H9 (cell line): ENCODE measurements at regions not wholly inside any gene's neighbourhood (a gene's known extent, or its start where the extent isn't known, plus 50 kb on each side); places are given as distances from the start of the nearest gene placed in this dataset.

Experiments used
- DNase-seq: peaks from one replicate; pipeline ENCODE4 v3.0.0-alpha.2; 2017
- H2AFZ ChIP-seq: one replicate; pipeline ENCODE4 v1.6.1; 2013; ENCODE audit warnings: mild to moderate bottlenecking, low read length, control low read depth, moderate library complexity
- H2AK5ac ChIP-seq: 2 replicates; pipeline ENCODE4 v1.6.1; 2013; ENCODE audit warnings: low read length, control low read depth, mixed read lengths; ENCODE audit not compliant: insufficient read length
- H2BK120ac ChIP-seq: one replicate; pipeline ENCODE4 v1.6.1; 2013; ENCODE audit warnings: low read depth, mild to moderate bottlenecking, low read length, control low read depth, inconsistent platforms; ENCODE audit not compliant: poor library complexity, severe bottlenecking
- H2BK12ac ChIP-seq: 2 replicates; pipeline ENCODE4 v1.6.1; 2013; ENCODE audit warnings: low read length, control low read depth, mixed read lengths, low read depth; ENCODE audit not compliant: insufficient read length
- H2BK15ac ChIP-seq: 2 replicates; pipeline ENCODE4 v1.6.1; 2013; ENCODE audit warnings: low read depth, low read length, control low read depth
- H2BK20ac ChIP-seq: one replicate; pipeline ENCODE4 v1.6.1; 2013; ENCODE audit warnings: low read depth, mild to moderate bottlenecking, low read length, control low read depth, inconsistent platforms; ENCODE audit not compliant: poor library complexity, severe bottlenecking
- H2BK5ac ChIP-seq: 2 replicates; pipeline ENCODE4 v1.6.1; 2013; ENCODE audit warnings: low read length, control low read depth, mixed read lengths; ENCODE audit not compliant: insufficient read length
- H3K14ac ChIP-seq: 2 replicates; pipeline ENCODE4 v1.6.1; 2013; ENCODE audit warnings: low read length, control low read depth; ENCODE audit not compliant: insufficient read depth
- H3K18ac ChIP-seq: 2 replicates; pipeline ENCODE4 v1.6.1; 2013; ENCODE audit warnings: low read depth, mild to moderate bottlenecking, mixed read lengths, low read length, control low read depth; ENCODE audit not compliant: insufficient read length
- H3K23ac ChIP-seq: 2 replicates; pipeline ENCODE4 v1.6.1; 2013; ENCODE audit warnings: low read length, control low read depth, mixed read lengths, low read depth; ENCODE audit not compliant: insufficient read length
- H3K23me2 ChIP-seq: 2 replicates; pipeline ENCODE4 v1.6.1; 2013; ENCODE audit warnings: low read depth, mild to moderate bottlenecking, mixed read lengths, low read length, control low read depth; ENCODE audit not compliant: insufficient read length, poor library complexity, severe bottlenecking
- H3K27ac ChIP-seq: 2 replicates; pipeline ENCODE4 v1.5.1; 2013; ENCODE audit warnings: low read length, control low read depth, mixed read lengths, low read depth; ENCODE audit not compliant: insufficient read length
- H3K27me3 ChIP-seq: 2 replicates; pipeline ENCODE4 v1.6.1; 2013; ENCODE audit warnings: low read length, control low read depth, inconsistent platforms; ENCODE audit not compliant: insufficient read depth
- H3K4ac ChIP-seq: 2 replicates; pipeline ENCODE4 v1.6.1; 2013; ENCODE audit warnings: low read depth, mild to moderate bottlenecking, control low read depth, inconsistent platforms, low read length, moderate library complexity
- H3K4me1 ChIP-seq: 2 replicates; pipeline ENCODE4 v1.6.1; 2013; ENCODE audit warnings: low read length, control low read depth, inconsistent platforms; ENCODE audit not compliant: insufficient read depth
- H3K4me2 ChIP-seq: 2 replicates; pipeline ENCODE4 v1.6.1; 2013; ENCODE audit warnings: low read length, control low read depth, mixed read lengths; ENCODE audit not compliant: insufficient read length, insufficient read depth
- H3K56ac ChIP-seq: 2 replicates; pipeline ENCODE4 v1.6.1; 2013; ENCODE audit warnings: low read depth, mild to moderate bottlenecking, mixed read lengths, low read length, control low read depth; ENCODE audit not compliant: insufficient read length
- H3K79me1 ChIP-seq: 2 replicates; pipeline ENCODE4 v1.6.1; 2013; ENCODE audit warnings: low read depth, mild to moderate bottlenecking, moderate library complexity, low read length, control low read depth, inconsistent platforms; ENCODE audit not compliant: insufficient read depth, poor library complexity, severe bottlenecking
- H3K79me2 ChIP-seq: 2 replicates; pipeline ENCODE4 v1.6.1; 2013; ENCODE audit warnings: low read length, control low read depth, inconsistent platforms; ENCODE audit not compliant: insufficient read depth
- H3K9ac ChIP-seq: 2 replicates; pipeline ENCODE4 v1.6.1; 2013; ENCODE audit warnings: low read length, control low read depth, mixed read lengths; ENCODE audit not compliant: insufficient read length; ENCODE audit errors: extremely low read depth
- H3K9me3 ChIP-seq: one replicate; pipeline ENCODE4 v1.6.1; 2013; ENCODE audit warnings: low read depth, low read length, inconsistent platforms; ENCODE audit not compliant: control insufficient read depth
- H3T11ph ChIP-seq: one replicate; pipeline ENCODE4 v1.6.1; 2013; ENCODE audit warnings: mild to moderate bottlenecking, low read length, control low read depth, inconsistent platforms
- H4K20me1 ChIP-seq: one replicate; pipeline ENCODE4 v1.6.1; 2013; ENCODE audit not compliant: control insufficient read depth, insufficient read length, insufficient read depth
- H4K5ac ChIP-seq: 2 replicates; pipeline ENCODE4 v1.6.1; 2013; ENCODE audit warnings: low read depth, mild to moderate bottlenecking, mixed read lengths, low read length, control low read depth; ENCODE audit not compliant: insufficient read length
- H4K8ac ChIP-seq: replicated peaks from 2 replicates; pipeline ENCODE4 v1.6.1; 2013; ENCODE audit warnings: low read length, control low read depth, mixed read lengths, low read depth; ENCODE audit not compliant: insufficient read length
- H4K91ac ChIP-seq: 2 replicates; pipeline ENCODE4 v1.6.1; 2013; ENCODE audit warnings: low read depth, mild to moderate bottlenecking, moderate library complexity, mixed read lengths, low read length, control low read depth; ENCODE audit not compliant: insufficient read length
- H3K27ac Mint-ChIP-seq, 3 experiments: 2 replicates in 2 of 3; 3 replicates in 1 of 3; pipeline ENCODE4 v1.8.0; 2020 to 2021; ENCODE audit warnings: mixed read lengths in 3 of 3, mild to moderate bottlenecking in 1 of 3, moderate library complexity in 1 of 3
- H3K27me3 Mint-ChIP-seq: 2 replicates; pipeline ENCODE4 v1.8.0; 2021; ENCODE audit warnings: low read depth, mild to moderate bottlenecking, moderate library complexity, mixed read lengths
- H3K36me3 Mint-ChIP-seq, 3 experiments: 2 replicates in 2 of 3; 3 replicates in 1 of 3; pipeline ENCODE4 v1.8.0; 2020 to 2021; ENCODE audit warnings: low read depth in 3 of 3, mixed read lengths in 3 of 3; ENCODE audit not compliant: insufficient read depth in 1 of 3
- H3K4me1 Mint-ChIP-seq, 2 experiments: 2 replicates each; pipeline ENCODE4 v1.8.0; 2020; ENCODE audit warnings: mixed read lengths in 2 of 2
- H3K4me3 Mint-ChIP-seq, 2 experiments: 2 replicates in 1 of 2; 3 replicates in 1 of 2; pipeline ENCODE4 v1.8.0; 2020 to 2021; ENCODE audit warnings: mild to moderate bottlenecking in 2 of 2, mixed read lengths in 2 of 2, moderate library complexity in 1 of 2
- H3K9me3 Mint-ChIP-seq, 2 experiments: 2 replicates in 1 of 2; 3 replicates in 1 of 2; pipeline ENCODE4 v1.8.0; 2020; ENCODE audit warnings: mild to moderate bottlenecking in 2 of 2, mixed read lengths in 2 of 2, moderate library complexity in 1 of 2
- WGBS: extraction: QIAGEN DNeasy Blood & Tissue Kit; methylation state at CpG from one replicate; pipeline ENCODE4 v1.1.7; 2013; ENCODE audit warnings: missing lambda C conversion rate, low lambda C conversion rate, mixed read lengths; ENCODE audit not compliant: insufficient read length; ENCODE audit errors: extremely low coverage; 5-methylcytosine and 5-hydroxymethylcytosine counted together
- TF ChIP-seq, protein P1 (sequence below): fragments of 200-600 bp; sonication (generic); conservative IDR thresholded peaks from 3 replicates; pipeline ENCODE4 v1.8.0; 2021; ENCODE audit warnings: antibody characterized with exemption, mild to moderate bottlenecking

DNA sequence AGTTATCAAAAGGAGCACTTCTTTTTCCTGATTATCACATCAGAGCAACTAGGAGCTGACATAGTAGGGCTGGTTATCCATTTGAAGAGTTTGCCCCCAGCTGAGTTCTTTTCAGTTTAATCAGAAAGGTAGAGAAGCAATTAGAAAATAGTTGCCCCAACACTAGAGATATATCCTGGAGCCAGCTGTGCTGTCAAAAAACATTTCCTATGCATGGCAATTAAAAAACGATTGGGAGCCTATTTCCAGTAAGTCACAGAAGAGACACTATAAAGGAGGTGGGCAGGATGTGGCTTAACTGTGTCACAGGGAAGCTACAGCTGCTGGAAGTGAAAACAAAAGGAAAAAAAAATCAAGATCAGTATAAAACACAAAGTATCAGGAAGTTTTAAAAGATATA lies 155.7 kb upstream of the SLITRK1 start:
- no peak overlapping the region for H2AK5ac ChIP-seq
- TF ChIP-seq, protein P1, sequence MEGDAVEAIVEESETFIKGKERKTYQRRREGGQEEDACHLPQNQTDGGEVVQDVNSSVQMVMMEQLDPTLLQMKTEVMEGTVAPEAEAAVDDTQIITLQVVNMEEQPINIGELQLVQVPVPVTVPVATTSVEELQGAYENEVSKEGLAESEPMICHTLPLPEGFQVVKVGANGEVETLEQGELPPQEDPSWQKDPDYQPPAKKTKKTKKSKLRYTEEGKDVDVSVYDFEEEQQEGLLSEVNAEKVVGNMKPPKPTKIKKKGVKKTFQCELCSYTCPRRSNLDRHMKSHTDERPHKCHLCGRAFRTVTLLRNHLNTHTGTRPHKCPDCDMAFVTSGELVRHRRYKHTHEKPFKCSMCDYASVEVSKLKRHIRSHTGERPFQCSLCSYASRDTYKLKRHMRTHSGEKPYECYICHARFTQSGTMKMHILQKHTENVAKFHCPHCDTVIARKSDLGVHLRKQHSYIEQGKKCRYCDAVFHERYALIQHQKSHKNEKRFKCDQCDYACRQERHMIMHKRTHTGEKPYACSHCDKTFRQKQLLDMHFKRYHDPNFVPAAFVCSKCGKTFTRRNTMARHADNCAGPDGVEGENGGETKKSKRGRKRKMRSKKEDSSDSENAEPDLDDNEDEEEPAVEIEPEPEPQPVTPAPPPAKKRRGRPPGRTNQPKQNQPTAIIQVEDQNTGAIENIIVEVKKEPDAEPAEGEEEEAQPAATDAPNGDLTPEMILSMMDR, result no peak
- no peak overlapping the region for H3K4ac ChIP-seq
- Mint-ChIP-seq H3K4me3 (0 out of 5 replicates have a peak overlapping the region, but pooled peaks of 1 of the 2 experiments have one; percentile 16), H3K27me3 (no peaks in the 10 kb centered on the region), H3K4me1 (peaks cover 15 to 19% of the 10 kb centered on the region in 2 experiments), H3K27ac (peak overlapping the region in 2 of 3 experiments; percentile 5 to 17; a peak in 1 of 7 replicates), H3K9me3 (no peaks in the 10 kb centered on the region; a peak in 1 of 5 replicates), H3K36me3 (no peaks in the 10 kb centered on the region)
- no peaks in the 10 kb centered on the region for H3K27me3 ChIP-seq
- no peak overlapping the region for H3K9ac ChIP-seq
- no peak overlapping the region for H2AFZ ChIP-seq
- H3K4me1 ChIP-seq, result peaks cover 3% of the 10 kb centered on the region; the same call in 1 of the 2 replicates
- H3K79me1 ChIP-seq, result no peaks in the 10 kb centered on the region
- no peak overlapping the region for H3K18ac ChIP-seq
- H3K56ac ChIP-seq, result no peak overlapping the region
- H4K20me1 ChIP-seq, result no peaks in the 10 kb centered on the region
- no CpG with 5 or more reads among the region's 1 CpG for WGBS
- no peak overlapping the region for H2BK15ac ChIP-seq
- no peak overlapping the region for H2BK12ac ChIP-seq
- H4K8ac ChIP-seq, result no peak overlapping the region
- no peak overlapping the region for H3K23ac ChIP-seq
- no peak overlapping the region for H2BK120ac ChIP-seq
- no peak overlapping the region for H3K27ac ChIP-seq
- no peak overlapping the region for H2BK20ac ChIP-seq
- no peak overlapping the region for H3K4me2 ChIP-seq
- H3K14ac ChIP-seq, result no peak overlapping the region
- H3K79me2 ChIP-seq, result no peaks in the 10 kb centered on the region
- no peak overlapping the region for H4K91ac ChIP-seq
- no peak overlapping the region for H2BK5ac ChIP-seq
- DNase-seq, result no peak
- no peak overlapping the region for H3T11ph ChIP-seq
- H4K5ac ChIP-seq, result no peak overlapping the region
- H3K9me3 ChIP-seq, result no peaks in the 10 kb centered on the region
- H3K23me2 ChIP-seq, result no peaks in the 10 kb centered on the region
